ENCODE measurements at regions not wholly inside any gene's neighbourhood (a gene's known extent, or its start where the extent isn't known, plus 50 kb on each side); places are given as distances from the start of the nearest gene placed in this dataset.
"Not testable (repeated sequence)": the region's sequence is repeated elsewhere in the genome, so short reads cannot be mapped to it uniquely, and the experiment has no call there.

DNA sequence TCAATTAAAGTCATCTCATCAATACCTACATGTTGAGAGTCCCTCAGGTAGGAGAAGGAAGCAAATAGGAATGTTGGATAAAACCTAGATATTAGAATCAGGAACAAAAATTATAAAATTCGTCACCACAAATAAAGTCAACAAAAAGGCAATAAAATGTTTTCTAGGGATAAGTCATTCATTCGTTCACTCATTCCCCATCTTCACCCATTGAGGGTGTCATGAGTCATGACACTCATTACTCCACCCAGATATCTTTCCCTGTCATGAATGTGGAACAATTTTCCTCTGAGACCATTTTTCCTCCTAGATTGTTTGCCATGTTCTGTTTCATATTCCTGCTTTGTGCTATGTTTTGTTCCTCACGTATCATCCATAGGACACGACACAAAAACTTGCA is 50.9 kb upstream of the OLIG3 start:
- no peak for DNase-seq (ENCODE audit: low spot score)
- TF ChIP-seq, protein P1, sequence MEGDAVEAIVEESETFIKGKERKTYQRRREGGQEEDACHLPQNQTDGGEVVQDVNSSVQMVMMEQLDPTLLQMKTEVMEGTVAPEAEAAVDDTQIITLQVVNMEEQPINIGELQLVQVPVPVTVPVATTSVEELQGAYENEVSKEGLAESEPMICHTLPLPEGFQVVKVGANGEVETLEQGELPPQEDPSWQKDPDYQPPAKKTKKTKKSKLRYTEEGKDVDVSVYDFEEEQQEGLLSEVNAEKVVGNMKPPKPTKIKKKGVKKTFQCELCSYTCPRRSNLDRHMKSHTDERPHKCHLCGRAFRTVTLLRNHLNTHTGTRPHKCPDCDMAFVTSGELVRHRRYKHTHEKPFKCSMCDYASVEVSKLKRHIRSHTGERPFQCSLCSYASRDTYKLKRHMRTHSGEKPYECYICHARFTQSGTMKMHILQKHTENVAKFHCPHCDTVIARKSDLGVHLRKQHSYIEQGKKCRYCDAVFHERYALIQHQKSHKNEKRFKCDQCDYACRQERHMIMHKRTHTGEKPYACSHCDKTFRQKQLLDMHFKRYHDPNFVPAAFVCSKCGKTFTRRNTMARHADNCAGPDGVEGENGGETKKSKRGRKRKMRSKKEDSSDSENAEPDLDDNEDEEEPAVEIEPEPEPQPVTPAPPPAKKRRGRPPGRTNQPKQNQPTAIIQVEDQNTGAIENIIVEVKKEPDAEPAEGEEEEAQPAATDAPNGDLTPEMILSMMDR (IDR thresholded peaks at IDR 0.05; ENCODE audit: extremely low read depth, missing control alignments), result no peak

DNA sequence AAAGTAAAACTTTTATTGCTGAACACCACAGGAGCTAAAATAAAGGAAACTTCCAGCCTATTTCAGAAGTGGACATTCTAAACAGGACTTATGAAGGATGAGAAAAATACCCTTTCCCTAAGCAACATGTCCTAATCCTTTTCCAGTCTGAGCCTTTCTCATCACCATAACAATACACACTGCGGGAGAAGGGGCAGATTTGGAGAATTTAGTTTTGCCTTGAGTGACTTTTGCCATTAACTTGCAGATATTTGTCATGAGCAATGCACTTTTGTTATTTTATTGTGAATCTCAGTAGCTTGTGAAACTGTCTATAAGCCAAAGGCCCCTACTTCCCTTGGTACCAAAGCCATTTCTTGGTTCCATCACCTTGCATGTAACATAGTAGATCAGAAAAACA is 53.0 kb upstream of the OLIG3 start:
- TF ChIP-seq, protein P1 (IDR thresholded peaks at IDR 0.05; ENCODE audit: extremely low read depth, missing control alignments), result no peak
- DNase-seq (ENCODE audit: low spot score), result no peak

- DNase-seq (ENCODE audit: low spot score), result no peak
- TF ChIP-seq, protein P1 (IDR thresholded peaks at IDR 0.05; ENCODE audit: extremely low read depth, missing control alignments), result no peak
Measured at GRCh38 chr6:137547601-137548000, 53.4 kb upstream of the OLIG3 start.

GRCh38 chr6:137549106-137549505 is 54.9 kb upstream of the OLIG3 start:
- TF ChIP-seq, protein P1 (IDR thresholded peaks at IDR 0.05; ENCODE audit: extremely low read depth, missing control alignments), result no peak
- no peak for DNase-seq (ENCODE audit: low spot score)

DNA sequence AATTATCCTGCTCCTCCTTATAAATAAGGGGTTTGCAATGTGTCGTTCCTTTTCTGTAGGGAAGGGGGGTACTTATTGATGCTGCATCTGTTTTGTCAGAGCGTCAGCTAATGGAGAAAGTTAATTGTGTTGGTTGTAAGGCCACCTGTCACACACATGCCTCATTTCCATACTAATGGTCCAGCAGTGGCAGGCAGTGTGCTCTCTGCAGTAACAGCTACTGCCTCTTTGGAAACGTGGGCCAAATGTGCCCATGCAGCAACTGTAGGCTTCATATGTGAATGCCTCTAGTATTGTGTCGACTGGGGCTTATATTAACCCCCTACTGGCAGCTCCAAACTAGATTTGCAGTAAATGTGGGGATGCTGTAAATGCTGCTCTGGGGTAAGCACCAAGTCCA is 56.3 kb upstream of the OLIG3 start:
- DNase-seq (ENCODE audit: low spot score), result no peak
- TF ChIP-seq, protein P1 (IDR thresholded peaks at IDR 0.05; ENCODE audit: extremely low read depth, missing control alignments), result no peak

GRCh38 chr6:137552146-137552545 is 58.0 kb upstream of the OLIG3 start:
- DNase-seq (ENCODE audit: low spot score), result no peak
- TF ChIP-seq, protein P1 (IDR thresholded peaks at IDR 0.05; ENCODE audit: extremely low read depth, missing control alignments), result no peak

DNA sequence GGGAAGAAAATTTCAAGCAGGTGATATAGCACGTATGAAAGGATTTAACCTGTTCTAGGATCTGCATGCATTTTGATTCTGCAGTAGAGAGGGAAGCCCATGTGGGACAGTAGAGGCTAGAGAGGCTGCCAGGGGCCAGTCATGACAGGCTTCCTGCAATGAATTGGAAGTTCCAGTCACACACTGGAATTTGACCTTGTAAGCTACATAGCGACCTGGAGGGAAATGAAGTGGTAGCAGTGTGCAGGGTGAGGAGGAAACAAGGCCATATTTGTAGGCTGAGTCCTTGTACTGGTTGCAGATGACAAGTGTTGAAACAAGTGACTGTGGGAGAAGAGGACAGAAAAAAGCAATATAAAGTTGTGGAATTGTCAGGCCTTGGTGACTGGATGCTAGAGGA is 58.6 kb upstream of the OLIG3 start:
- TF ChIP-seq, protein P1 (IDR thresholded peaks at IDR 0.05; ENCODE audit: extremely low read depth, missing control alignments), result no peak
- no peak for DNase-seq (ENCODE audit: low spot score)

GRCh38 chr6:137559521-137560183 is 65.5 kb upstream of the OLIG3 start:
- DNase-seq (ENCODE audit: low spot score), result not testable (repeated sequence)
